ENCODE measurements at regions not wholly inside any gene's neighbourhood (a gene's known extent, or its start where the extent isn't known, plus 50 kb on each side); places are given as distances from the start of the nearest gene placed in this dataset.

- H3K4me3 ChIP-seq (ENCODE audit: control insufficient read depth, low read depth, low read length), result no peak overlapping the region
- no peak for DNase-seq (ENCODE audit: low read depth)
- no peak for TF ChIP-seq CTCF (IDR thresholded peaks at IDR 0.05; ENCODE audit: control insufficient read depth, insufficient read depth, low read depth, low read length, missing control alignments)
Measured at GRCh38 chr4:179521952-179522351, 2079.7 kb upstream of the AGA start.

- DNase-seq (ENCODE audit: low read depth), result no peak
- TF ChIP-seq CTCF (IDR thresholded peaks at IDR 0.05; ENCODE audit: control insufficient read depth, insufficient read depth, low read depth, low read length, missing control alignments), result no peak
- H3K4me3 ChIP-seq (ENCODE audit: control insufficient read depth, low read depth, low read length), result no peak overlapping the region
Measured at GRCh38 chr4:179530958-179531357, 2088.7 kb upstream of the AGA start.

- no peak for DNase-seq (ENCODE audit: low read depth)
- H3K4me3 ChIP-seq (ENCODE audit: control insufficient read depth, low read depth, low read length), result no peak overlapping the region
- no peak for TF ChIP-seq CTCF (IDR thresholded peaks at IDR 0.05; ENCODE audit: control insufficient read depth, insufficient read depth, low read depth, low read length, missing control alignments)
Measured at GRCh38 chr4:179536694-179537093, 2094.5 kb upstream of the AGA start.

DNA sequence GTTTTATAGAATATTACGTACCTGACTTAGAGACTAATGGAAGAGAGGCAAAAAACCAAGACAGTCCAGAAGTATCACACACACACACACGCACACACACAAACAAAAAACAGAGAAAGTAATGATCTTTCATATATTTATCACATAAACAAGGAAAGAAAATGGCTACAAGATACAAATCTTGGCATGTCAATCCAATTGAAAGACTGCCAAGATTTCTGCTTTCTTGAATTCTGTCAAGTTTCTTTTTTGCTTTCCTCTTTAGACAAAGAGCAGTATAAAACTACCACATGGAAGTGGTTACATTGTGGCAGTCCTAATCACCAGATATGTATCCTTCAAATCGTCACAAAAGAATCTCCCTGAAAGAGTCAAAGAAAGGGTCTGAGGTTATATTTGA lies 2097.4 kb upstream of the AGA start:
- H3K4me3 ChIP-seq (ENCODE audit: control insufficient read depth, low read depth, low read length), result no peak overlapping the region
- TF ChIP-seq CTCF (IDR thresholded peaks at IDR 0.05; ENCODE audit: control insufficient read depth, insufficient read depth, low read depth, low read length, missing control alignments), result no peak
- no peak for DNase-seq (ENCODE audit: low read depth)

GRCh38 chr4:179543771-179544170 lies 2101.5 kb upstream of the AGA start:
- TF ChIP-seq CTCF (IDR thresholded peaks at IDR 0.05; ENCODE audit: control insufficient read depth, insufficient read depth, low read depth, low read length, missing control alignments), result no peak
- no peak for DNase-seq (ENCODE audit: low read depth)
- H3K4me3 ChIP-seq (ENCODE audit: control insufficient read depth, low read depth, low read length), result no peak overlapping the region

DNA sequence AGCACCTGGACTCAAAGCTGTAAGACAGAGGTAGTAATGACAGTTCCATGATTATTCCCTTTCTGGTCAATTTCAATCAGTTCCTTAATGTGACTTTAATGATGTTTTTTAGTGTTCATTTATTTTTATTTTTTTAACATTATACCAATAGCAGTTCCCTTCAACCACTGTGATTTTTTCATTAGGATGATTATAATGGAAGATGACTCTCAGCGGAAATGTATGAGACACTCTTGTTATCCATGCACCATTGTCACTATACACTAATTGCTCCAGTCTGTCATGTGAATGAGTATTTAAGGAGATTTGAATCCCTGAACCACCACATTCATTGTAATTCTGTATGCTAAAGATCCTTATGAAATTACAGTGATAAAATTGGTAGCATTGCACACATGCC lies 2102.3 kb upstream of the AGA start:
- no peak for DNase-seq (ENCODE audit: low read depth)
- TF ChIP-seq CTCF (IDR thresholded peaks at IDR 0.05; ENCODE audit: control insufficient read depth, insufficient read depth, low read depth, low read length, missing control alignments), result no peak
- H3K4me3 ChIP-seq (ENCODE audit: control insufficient read depth, low read depth, low read length), result no peak overlapping the region

- no peak overlapping the region for H3K4me3 ChIP-seq (ENCODE audit: control insufficient read depth, low read depth, low read length)
- TF ChIP-seq CTCF (IDR thresholded peaks at IDR 0.05; ENCODE audit: control insufficient read depth, insufficient read depth, low read depth, low read length, missing control alignments), result no peak
- DNase-seq (ENCODE audit: low read depth), result no peak
Measured at GRCh38 chr4:179552131-179552530, 2109.9 kb upstream of the AGA start.

All from AG09309 (cell line).